B cell (primary cell): ENCODE measurements at regions not wholly inside any gene's neighbourhood (a gene's known extent, or its start where the extent isn't known, plus 50 kb on each side); places are given as distances from the start of the nearest gene placed in this dataset.

ENCODE experiments used
- ATAC-seq: fragments of 200-7000 bp; cut with Tn5 transposase; one replicate; pipeline ENCODE4 v1.10.0; 2021; ENCODE audit warnings: low read depth, mild to moderate bottlenecking, moderate number of reproducible peaks, moderate library complexity
- CTCF ChIA-PET: fragments of 350-600 bp; sonication (Branson Sonifier 250); formaldehyde crosslinking; loops from one replicate; lab custom pipeline; 2021; ENCODE audit warnings: antibody characterized with exemption, inconsistent platforms; lab: Charles Lee
- POLR2A ChIA-PET: fragments of 350-600 bp; sonication (Branson Sonifier 250); formaldehyde crosslinking; loops from one replicate; lab custom pipeline; 2021; ENCODE audit warnings: antibody characterized with exemption; lab: Charles Lee
- DNase-seq: peaks from one replicate; pipeline ENCODE4 v3.0.0; 2013
- H2AFZ ChIP-seq: 2 replicates; pipeline ENCODE4 v1.6.1; 2012; ENCODE audit warnings: mild to moderate bottlenecking, low read depth, low read length; ENCODE audit not compliant: insufficient read depth, poor library complexity, severe bottlenecking
- H3K27ac ChIP-seq, 2 donors: 1 replicate in 1 of 2; 2 replicates in 1 of 2; pipeline ENCODE4 v1.5.1; 2012 to 2013; ENCODE audit warnings: low read length in 2 of 2, mild to moderate bottlenecking in 2 of 2, moderate library complexity in 1 of 2
- H3K27me3 ChIP-seq, 4 experiments: fragments of 200-600 bp in 1 of 4; sonication (generic) in 1 of 4; replicated peaks in 1 of 4; 1 replicate in 2 of 4; 2 replicates in 2 of 4; pipeline versions ENCODE4 v1.6.1 to v1.7.0; 2013 to 2016; ENCODE audit warnings: low read length in 3 of 4, mild to moderate bottlenecking in 2 of 4, mixed read lengths in 1 of 4, moderate library complexity in 1 of 4; ENCODE audit not compliant: insufficient read depth in 4 of 4, control insufficient read depth in 3 of 4; ENCODE audit errors: control extremely low read depth in 1 of 4
- H3K36me3 ChIP-seq, 2 experiments: replicated peaks in 1 of 2; 1 replicate in 1 of 2; 2 replicates in 1 of 2; pipeline versions ENCODE4 v1.6.1 to v1.7.1; 2013; ENCODE audit warnings: low read length in 1 of 2; ENCODE audit not compliant: insufficient read depth in 2 of 2, control insufficient read depth in 1 of 2; ENCODE audit errors: control extremely low read depth in 1 of 2, extremely low read depth in 1 of 2
- H3K4me1 ChIP-seq, 2 donors: fragments of 200-600 bp in 1 of 2; sonication (generic) in 1 of 2; 1 replicate in 1 of 2; 2 replicates in 1 of 2; pipeline versions ENCODE4 v1.5.1 to v1.6.1; 2013 to 2017; ENCODE audit warnings: low read length in 2 of 2; ENCODE audit not compliant: control insufficient read depth in 2 of 2, insufficient read depth in 2 of 2
- H3K4me2 ChIP-seq: replicated peaks from 2 replicates; pipeline ENCODE3; 2012; ENCODE audit warnings: mild to moderate bottlenecking, low read depth, low read length; ENCODE audit not compliant: poor library complexity, severe bottlenecking
- H3K4me3 ChIP-seq, 5 experiments: fragments of 200-600 bp in 1 of 5; sonication (generic) in 1 of 5; 1 replicate in 3 of 5; 2 replicates in 2 of 5; pipeline versions ENCODE4 v1.5.1 to v1.7.0; 2011 to 2016; ENCODE audit warnings: low read length in 4 of 5, mild to moderate bottlenecking in 4 of 5, low read depth in 2 of 5, control low read depth in 1 of 5, moderate library complexity in 1 of 5; ENCODE audit not compliant: insufficient read depth in 1 of 5; ENCODE audit errors: control extremely low read depth in 1 of 5, extremely low read depth in 1 of 5
- H3K79me2 ChIP-seq: fragments of 200-600 bp; sonication (generic); one replicate; pipeline ENCODE4 v1.6.0; 2016; ENCODE audit warnings: low read length; ENCODE audit not compliant: control insufficient read depth, insufficient read depth
- H3K9ac ChIP-seq: fragments of 200-600 bp; sonication (generic); 2 replicates; pipeline ENCODE4 v1.6.1; 2017; ENCODE audit warnings: mild to moderate bottlenecking, low read length, moderate library complexity
- H3K9me3 ChIP-seq, 3 donors: one replicate each; pipeline versions ENCODE4 v1.6.1 to v1.7.1; 2013; ENCODE audit warnings: low read length in 2 of 3; ENCODE audit not compliant: control insufficient read depth in 2 of 3, insufficient read depth in 1 of 3; ENCODE audit errors: control extremely low read depth in 1 of 3
- H4K20me1 ChIP-seq: 2 replicates; pipeline ENCODE4 v1.6.0; 2012; ENCODE audit warnings: mild to moderate bottlenecking, low read length; ENCODE audit not compliant: insufficient read depth, control insufficient read depth, poor library complexity, severe bottlenecking
- H3K27ac Mint-ChIP-seq: one replicate; pipeline ENCODE4 v1.8.0; 2021; ENCODE audit warnings: mixed read lengths
- H3K27me3 Mint-ChIP-seq: one replicate; pipeline ENCODE4 v1.8.0; 2021; ENCODE audit warnings: mixed read lengths
- H3K4me1 Mint-ChIP-seq: one replicate; pipeline ENCODE4 v1.8.0; 2021; ENCODE audit warnings: mixed read lengths
- H3K4me3 Mint-ChIP-seq: one replicate; pipeline ENCODE4 v1.8.0; 2021; ENCODE audit warnings: mixed read lengths
- H3K9me3 Mint-ChIP-seq: one replicate; pipeline ENCODE4 v1.8.0; 2022; ENCODE audit warnings: mixed read lengths; ENCODE audit not compliant: insufficient read depth
- CTCF ChIP-seq: fragments of 200-600 bp; IDR thresholded peaks from one replicate; pipeline ENCODE4 v1.8.0; 2022; ENCODE audit warnings: antibody characterized with exemption, mild to moderate bottlenecking
- EZH2 ChIP-seq: IDR thresholded peaks from 2 replicates; pipeline ENCODE4 v1.6.1; 2012; ENCODE audit warnings: borderline replicate concordance, low read depth, mild to moderate bottlenecking, moderate library complexity, low read length; ENCODE audit not compliant: insufficient read depth, poor library complexity, severe bottlenecking
- WGBS: methylation state at CpG from one replicate; pipeline ENCODE4 v1.1.5; 2013; ENCODE audit warnings: missing lambda C conversion rate; ENCODE audit not compliant: insufficient coverage; 5-methylcytosine and 5-hydroxymethylcytosine counted together
- intact Hi-C: fragments of 100-400 bp; cut with micrococcal nuclease; formaldehyde crosslinking; loops from one replicate; pipeline ENCODE4 v1.10.0; 2022

GRCh38 chr2:67871686-67872412 lies 191.0 kb downstream of the C1D start:
- Histone ChIP-seq H3K4me1 (no peaks in the 10 kb centered on the region), H4K20me1 (no peaks in the 10 kb centered on the region), H3K27ac (no peak overlapping the region), H3K36me3 (no peaks in the 10 kb centered on the region), H3K9me3 (no peaks in the 10 kb centered on the region), H3K27me3 (peaks cover 0 to 9% (median 2%) of the 10 kb centered on the region in 4 experiments), H3K9ac (no peak overlapping the region), H3K4me3 (no peak overlapping the region), H3K4me2 (no peak overlapping the region), H2AFZ (no peak overlapping the region), H3K79me2 (no peaks in the 10 kb centered on the region)
- 57% methylated on average over 8 of the region's 13 CpGs for WGBS
- DNase-seq (no peak), ATAC-seq (no peak)
- ChIA-PET CTCF (interaction anchor here (1.2 kb wide), 1 partner anchor 26 kb away, joined by 3 read pairs; no protein-coding TSS in a partner anchor), POLR2A (no interaction called here)
- no peaks in the 10 kb centered on the region for H3K9me3 Mint-ChIP-seq
- TF ChIP-seq EZH2, result no peak
- TF ChIP-seq CTCF, result no peak
- no peaks in the 10 kb centered on the region for H3K4me1 Mint-ChIP-seq
- intact Hi-C loops, result no loop called here
- H3K27ac Mint-ChIP-seq, result no peak overlapping the region
- H3K27me3 Mint-ChIP-seq, result peaks cover 32% of the 10 kb centered on the region
- H3K4me3 Mint-ChIP-seq, result no peak overlapping the region

- Histone ChIP-seq H2AFZ (no peak overlapping the region), H3K27ac (no peak overlapping the region), H3K36me3 (no peaks in the 10 kb centered on the region), H4K20me1 (no peaks in the 10 kb centered on the region), H3K4me3 (no peak overlapping the region), H3K79me2 (no peaks in the 10 kb centered on the region), H3K27me3 (peaks cover 0 to 9% (median 2%) of the 10 kb centered on the region in 4 experiments), H3K9ac (no peak overlapping the region), H3K4me2 (no peak overlapping the region), H3K9me3 (no peaks in the 10 kb centered on the region), H3K4me1 (no peaks in the 10 kb centered on the region)
- Mint-ChIP-seq H3K27me3 (peaks cover 27% of the 10 kb centered on the region), H3K4me1 (no peaks in the 10 kb centered on the region), H3K4me3 (no peak overlapping the region), H3K27ac (no peak overlapping the region), H3K9me3 (no peaks in the 10 kb centered on the region)
- no peak for TF ChIP-seq EZH2
- no peak for TF ChIP-seq CTCF
- ATAC-seq (no peak), DNase-seq (no peak)
- ChIA-PET CTCF (interaction anchor here (1.2 kb wide), 1 partner anchor 26 kb away, joined by 3 read pairs; no protein-coding TSS in a partner anchor), POLR2A (no interaction called here)
- intact Hi-C loops, result no loop called here
- WGBS, result 86% methylated on average over 1 of the region's 2 CpGs
These were observed 190.3 kb downstream of the C1D start for GRCh38 chr2:67872481-67872880.
